GM18907 (cell line): ENCODE measurements at regions not wholly inside any gene's neighbourhood (a gene's known extent, or its start where the extent isn't known, plus 50 kb on each side); places are given as distances from the start of the nearest gene placed in this dataset.
"Not testable (repeated sequence)": the region's sequence is repeated elsewhere in the genome, so short reads cannot be mapped to it uniquely, and the experiment has no call there.

Experiments used
- ATAC-seq: cut with Tn5 transposase; IDR thresholded peaks from one replicate; pipeline ENCODE4 v1.9.1; 2021; ENCODE audit warnings: mild to moderate bottlenecking, moderate library complexity; ENCODE audit not compliant: unreplicated experiment

- ATAC-seq, result no peak
These were observed 892.6 kb downstream of the KCNT2 start for GRCh38 chr1:195715652-195716051.

DNA sequence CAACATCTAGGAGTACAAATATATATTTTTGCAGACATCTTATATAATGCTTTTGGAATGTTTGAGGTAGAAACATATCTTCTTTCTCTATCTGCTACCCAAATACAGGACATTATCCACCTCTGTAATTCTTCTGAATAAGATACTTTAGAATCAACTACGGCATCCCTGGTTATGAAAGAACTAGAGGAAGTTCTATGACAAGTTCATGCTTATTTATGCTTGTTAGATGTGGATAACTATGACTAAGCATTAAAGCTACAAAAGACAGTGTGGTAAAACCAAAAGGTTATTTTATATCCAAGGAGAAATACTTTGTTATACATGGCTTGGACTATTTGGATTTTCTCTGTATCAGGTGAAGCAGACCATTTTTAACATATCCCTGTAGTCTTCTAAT is 894.0 kb downstream of the KCNT2 start:
- no peak for ATAC-seq

DNA sequence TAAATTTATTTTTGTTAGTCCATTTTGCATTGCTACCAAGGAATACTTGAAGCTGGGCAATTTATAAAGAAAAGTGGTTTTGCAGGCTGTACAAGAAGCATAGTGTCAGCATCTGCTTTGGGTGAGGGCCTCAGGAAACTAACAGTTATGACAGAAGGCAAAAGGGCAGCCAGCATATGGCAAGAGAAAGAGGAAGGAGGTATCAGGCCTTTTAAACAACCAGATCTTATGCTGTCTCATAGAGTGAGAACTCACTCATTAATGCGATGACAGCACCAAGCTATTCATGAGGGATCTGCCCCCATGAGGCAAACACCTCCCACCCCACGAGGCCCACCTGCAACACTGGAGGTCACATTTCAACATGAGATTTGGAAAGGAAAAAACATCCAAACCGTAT is 898.4 kb downstream of the KCNT2 start:
- no peak for ATAC-seq

GRCh38 chr1:195704028-195704427 is 904.2 kb downstream of the KCNT2 start:
- ATAC-seq, result no peak

GRCh38 chr1:195701149-195701548 is 907.1 kb downstream of the KCNT2 start:
- ATAC-seq, result no peak

GRCh38 chr1:195697130-195697529 is 911.1 kb downstream of the KCNT2 start:
- peak; percentile 100 for ATAC-seq

- ATAC-seq, result no peak
These were observed 921.5 kb downstream of the KCNT2 start for GRCh38 chr1:195686764-195687163.

- no peak for ATAC-seq
These were observed 943.6 kb downstream of the KCNT2 start for GRCh38 chr1:195664628-195665027.

DNA sequence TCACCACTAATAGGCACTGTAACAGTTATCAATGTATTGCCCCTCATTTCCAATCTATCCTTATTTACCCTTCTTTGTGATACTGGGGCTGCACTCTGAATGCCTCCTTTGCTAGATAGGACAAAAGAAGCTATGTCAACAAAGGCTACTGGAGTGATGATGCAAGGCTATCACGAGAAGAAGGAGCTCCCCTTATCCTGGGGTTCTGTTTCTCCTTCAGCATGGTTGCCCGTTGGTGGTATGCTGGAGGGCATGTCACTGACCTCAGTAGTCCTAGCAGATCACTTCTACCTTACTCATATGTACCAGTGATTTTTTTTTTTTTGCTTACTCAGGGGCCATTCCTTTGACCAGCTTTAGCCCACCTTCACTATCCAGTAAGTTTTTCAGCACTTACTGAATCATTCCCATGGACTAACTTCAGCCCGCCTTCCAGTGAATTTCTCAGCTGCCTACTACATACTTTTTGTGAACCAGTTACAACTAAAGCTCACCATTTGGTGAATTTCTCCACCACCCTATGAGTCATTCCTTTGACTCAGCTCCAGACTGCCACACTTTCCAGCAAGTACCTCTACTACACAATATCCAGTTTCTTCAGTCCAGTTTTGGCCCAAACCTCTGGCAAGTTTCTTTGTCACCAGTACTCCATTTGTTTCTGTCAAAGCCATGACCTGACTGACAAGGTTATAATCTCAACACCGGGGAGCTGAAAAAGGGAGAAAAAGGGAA is 944.5 kb downstream of the KCNT2 start:
- ATAC-seq, result no peak

DNA sequence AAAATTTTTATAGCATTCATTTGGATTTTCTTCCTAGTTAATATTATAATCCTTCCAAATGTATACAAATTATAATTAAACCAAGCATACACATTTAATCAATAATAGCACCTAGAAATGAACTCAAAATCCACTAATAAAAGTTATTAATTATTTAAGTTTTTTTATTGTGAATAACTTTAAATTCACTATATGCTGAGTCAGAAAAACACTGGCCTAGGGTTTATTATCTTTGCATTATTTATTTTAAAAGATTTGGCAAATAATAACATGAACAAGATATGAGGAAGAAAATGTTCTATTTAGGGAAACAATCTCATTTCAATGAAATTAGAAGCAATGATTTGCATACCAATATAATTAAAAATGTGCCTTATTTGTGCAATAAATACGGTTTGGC is 951.5 kb downstream of the KCNT2 start:
- ATAC-seq, result no peak

DNA sequence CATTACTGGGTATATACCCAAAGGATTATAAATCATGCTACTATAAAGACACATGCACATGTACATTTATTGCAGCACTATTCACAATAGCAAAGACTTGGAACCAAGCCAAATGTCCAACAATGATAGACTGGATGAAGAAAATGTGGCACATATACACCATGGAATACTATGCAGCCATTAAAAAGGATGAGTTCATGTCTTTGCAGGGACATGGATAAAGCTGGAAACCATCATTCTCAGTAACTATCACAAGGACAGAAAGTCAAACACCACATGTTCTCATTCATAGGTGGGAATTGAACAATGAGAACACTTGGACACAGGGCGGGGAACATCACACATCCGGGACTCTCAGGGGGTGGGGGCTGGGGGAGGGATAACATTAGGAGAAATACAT is 959.4 kb downstream of the KCNT2 start:
- ATAC-seq, result not testable (repeated sequence)

- no peak for ATAC-seq
These were observed 970.7 kb downstream of the KCNT2 start for GRCh38 chr1:195637539-195637938.

GRCh38 chr1:195618287-195618686 is 990.0 kb downstream of the KCNT2 start:
- peak; percentile 78 for ATAC-seq

GRCh38 chr1:195617106-195617505 is 991.1 kb downstream of the KCNT2 start:
- ATAC-seq, result no peak

GRCh38 chr1:195608883-195609282 is 999.4 kb downstream of the KCNT2 start:
- ATAC-seq, result no peak

DNA sequence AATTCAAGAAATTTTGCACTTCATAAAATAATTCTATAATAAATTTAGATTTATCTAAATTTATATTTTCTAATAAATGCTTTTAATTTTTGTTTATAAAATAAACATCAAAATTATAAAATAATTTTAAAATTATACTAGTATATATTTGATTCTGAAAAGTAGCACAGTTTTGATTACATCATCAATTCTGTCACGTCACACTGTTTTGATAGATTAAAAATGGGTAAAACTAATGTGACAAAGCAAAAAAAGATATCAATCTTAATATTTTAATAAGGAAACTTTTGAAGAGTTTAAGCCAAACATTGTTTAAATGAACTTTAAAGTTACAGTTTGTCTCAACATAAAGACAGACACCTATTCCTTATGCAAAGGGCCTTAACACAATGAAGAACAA is 1001.8 kb downstream of the KCNT2 start:
- ATAC-seq, result no peak

- ATAC-seq, result no peak
These were observed 1004.0 kb downstream of the KCNT2 start for GRCh38 chr1:195604287-195604686.

DNA sequence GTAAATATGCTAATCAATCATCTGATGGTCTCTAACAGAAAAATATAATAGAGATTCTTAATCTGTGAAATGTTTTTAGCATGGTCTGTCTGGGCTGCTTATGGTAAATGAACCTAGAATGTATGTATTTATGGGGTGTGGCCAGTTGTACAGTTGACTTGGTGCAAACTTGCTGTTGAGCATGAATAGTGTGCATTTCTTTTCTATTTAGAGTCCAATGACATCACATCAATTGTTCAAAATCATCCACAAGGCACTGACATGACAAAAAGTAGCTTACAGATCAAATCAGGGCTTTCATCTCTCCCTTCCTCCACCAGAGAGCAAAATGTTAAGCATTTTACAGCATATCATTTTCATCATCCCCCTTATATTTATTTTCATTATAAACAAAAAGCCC is 1010.3 kb downstream of the KCNT2 start:
- ATAC-seq, result no peak

- no peak for ATAC-seq
These were observed 1013.5 kb downstream of the KCNT2 start for GRCh38 chr1:195594773-195595172.

- ATAC-seq, result no peak
These were observed 1013.9 kb downstream of the KCNT2 start for GRCh38 chr1:195594322-195594721.

- no peak for ATAC-seq
These were observed 1016.1 kb downstream of the KCNT2 start for GRCh38 chr1:195591917-195592672.

DNA sequence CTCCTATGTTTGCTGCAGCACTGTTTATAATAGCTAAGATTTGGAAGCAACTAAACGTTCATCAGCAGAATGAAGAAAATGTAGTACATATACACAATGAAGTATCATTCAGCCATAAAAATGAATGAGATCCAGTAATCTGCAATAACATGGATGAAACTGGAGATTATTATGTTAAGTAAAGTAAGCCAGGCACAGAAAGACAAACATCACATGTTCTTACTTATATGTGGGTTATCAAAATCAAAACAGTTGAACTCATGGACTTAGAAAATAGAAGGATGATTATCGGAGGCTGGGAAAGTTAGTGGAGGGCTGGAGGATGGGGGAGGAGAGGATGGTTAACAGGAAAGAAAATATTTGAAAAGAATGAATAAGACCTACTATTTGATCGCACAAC is 1017.6 kb downstream of the KCNT2 start:
- no peak for ATAC-seq
